ENCODE measurements at regions not wholly inside any gene's neighbourhood (a gene's known extent, or its start where the extent isn't known, plus 50 kb on each side); places are given as distances from the start of the nearest gene placed in this dataset.

DNA sequence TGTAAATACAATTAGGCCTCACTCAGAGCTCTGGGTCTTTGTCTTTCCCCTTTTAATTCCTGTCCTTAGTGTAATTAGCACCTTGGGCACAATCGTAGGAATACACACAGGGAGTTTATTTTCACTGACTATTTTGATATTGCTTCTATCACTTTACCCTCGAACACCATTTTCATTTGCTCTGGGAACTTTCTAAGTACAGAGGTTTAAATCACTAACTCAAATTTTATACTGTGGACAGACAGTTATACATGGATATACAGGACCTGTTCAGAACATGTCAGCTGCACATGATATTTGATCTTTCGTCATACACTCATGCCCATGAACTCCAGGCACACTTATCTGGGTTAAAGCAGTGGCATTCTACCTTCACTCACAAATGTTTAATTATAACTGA, 217.8 kb upstream of the TMEM161B start:
- Mint-ChIP-seq H3K9me3 (no peaks in the 10 kb centered on the region), H3K27me3 (peaks cover 10 to 24% of the 10 kb centered on the region in 2 donors), H3K36me3 (ENCODE audit: insufficient read depth) (no peaks in the 10 kb centered on the region), H3K4me1 (ENCODE audit: low read depth in 2 of 2) (no peaks in the 10 kb centered on the region), H3K4me3 (no peak overlapping the region), H3K27ac (no peak overlapping the region)
- ATAC-seq (replicated peaks) (no peak), DNase-seq (no peak)

DNA sequence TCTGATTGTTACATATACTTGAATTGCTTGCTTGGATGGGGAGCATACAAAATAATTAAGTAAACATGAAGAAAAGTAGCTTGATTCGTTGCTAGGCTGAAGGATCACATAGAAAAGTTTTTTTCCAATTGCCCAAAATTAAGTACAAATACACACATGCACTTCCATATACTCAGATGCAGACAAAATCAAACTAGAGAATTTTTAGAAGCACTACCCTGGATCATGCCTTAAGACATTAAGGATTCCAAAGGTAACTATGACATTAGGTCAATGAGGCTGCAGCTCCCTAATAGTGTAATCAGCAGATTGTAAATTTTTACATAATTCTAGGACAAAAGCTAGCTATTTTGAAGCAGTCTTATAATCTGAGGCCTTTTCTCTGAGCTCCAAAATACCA, 216.9 kb upstream of the TMEM161B start:
- no peaks in the 10 kb centered on the region for H3K36me3 Mint-ChIP-seq (ENCODE audit: insufficient read depth)
- H3K27ac Mint-ChIP-seq, result no peak overlapping the region
- H3K4me3 Mint-ChIP-seq, result no peak overlapping the region
- no peaks in the 10 kb centered on the region for H3K4me1 Mint-ChIP-seq (ENCODE audit: low read depth in 2 of 2)
- ATAC-seq (replicated peaks), result no peak
- DNase-seq, result no peak
- H3K27me3 Mint-ChIP-seq, result peaks cover 10 to 24% of the 10 kb centered on the region in 2 donors
- no peaks in the 10 kb centered on the region for H3K9me3 Mint-ChIP-seq

DNA sequence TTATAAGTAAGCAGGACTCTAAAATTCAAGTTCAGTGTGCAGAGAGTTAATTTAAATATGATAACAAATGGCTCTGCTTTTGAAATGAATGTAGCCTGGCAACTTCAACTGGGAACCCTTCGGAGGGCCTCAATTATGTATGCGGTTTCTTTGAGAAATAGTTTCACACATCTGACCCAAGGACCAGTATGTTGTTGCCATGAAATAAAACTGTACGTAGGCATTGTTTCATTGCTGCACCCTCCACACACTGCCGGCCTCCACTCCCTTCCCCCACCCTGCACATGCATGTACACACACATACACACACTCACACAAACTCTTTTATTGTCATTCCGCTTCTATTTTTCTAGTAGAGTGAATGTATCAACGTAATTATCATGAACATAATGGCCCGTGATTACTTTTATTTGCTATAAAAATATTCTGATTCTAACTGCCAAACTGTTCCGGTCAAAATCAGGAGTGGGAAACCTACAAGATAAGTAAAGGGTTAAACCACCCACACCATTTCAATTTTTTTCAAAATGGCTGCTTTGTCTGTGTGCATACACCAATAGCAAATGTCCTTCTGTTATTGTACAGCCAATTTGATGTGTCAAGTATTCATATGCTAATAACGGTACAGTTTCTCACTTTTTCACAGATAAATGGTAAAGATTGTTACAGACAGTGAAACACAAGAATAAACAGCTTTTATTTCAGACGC, 215.5 kb upstream of the TMEM161B start:
- no peaks in the 10 kb centered on the region for H3K4me1 Mint-ChIP-seq (ENCODE audit: low read depth in 2 of 2)
- ATAC-seq (replicated peaks) (no peak), DNase-seq (no peak)
- peaks cover 10 to 23% of the 10 kb centered on the region in 2 donors for H3K27me3 Mint-ChIP-seq
- H3K4me3 Mint-ChIP-seq, result no peak overlapping the region
- no peak overlapping the region for H3K27ac Mint-ChIP-seq
- H3K36me3 Mint-ChIP-seq (ENCODE audit: insufficient read depth), result no peaks in the 10 kb centered on the region
- no peaks in the 10 kb centered on the region for H3K9me3 Mint-ChIP-seq

- Mint-ChIP-seq H3K36me3 (ENCODE audit: insufficient read depth) (no peaks in the 10 kb centered on the region), H3K4me3 (no peak overlapping the region), H3K27ac (no peak overlapping the region), H3K27me3 (peaks cover 7 to 20% of the 10 kb centered on the region in 2 donors), H3K9me3 (no peaks in the 10 kb centered on the region), H3K4me1 (ENCODE audit: low read depth in 2 of 2) (no peaks in the 10 kb centered on the region)
- DNase-seq (no peak), ATAC-seq (replicated peaks) (no peak)
Measured at GRCh38 chr5:88480801-88481499, 212.3 kb upstream of the TMEM161B start.

GRCh38 chr5:88480245-88480644, 211.6 kb upstream of the TMEM161B start:
- ATAC-seq (replicated peaks), result no peak
- DNase-seq, result no peak
- H3K36me3 Mint-ChIP-seq (ENCODE audit: insufficient read depth), result no peaks in the 10 kb centered on the region
- no peaks in the 10 kb centered on the region for H3K4me1 Mint-ChIP-seq (ENCODE audit: low read depth in 2 of 2)
- H3K27ac Mint-ChIP-seq, result no peak overlapping the region
- no peaks in the 10 kb centered on the region for H3K9me3 Mint-ChIP-seq
- no peak overlapping the region for H3K4me3 Mint-ChIP-seq
- H3K27me3 Mint-ChIP-seq, result peaks cover 14 to 25% of the 10 kb centered on the region in 2 donors

- no peak overlapping the region for H3K27ac Mint-ChIP-seq
- H3K4me3 Mint-ChIP-seq, result no peak overlapping the region
- H3K36me3 Mint-ChIP-seq (ENCODE audit: insufficient read depth), result no peaks in the 10 kb centered on the region
- no peak for DNase-seq
- H3K9me3 Mint-ChIP-seq, result no peaks in the 10 kb centered on the region
- no peak for ATAC-seq (replicated peaks)
- H3K27me3 Mint-ChIP-seq, result peaks cover 27 to 40% of the 10 kb centered on the region in 2 donors
- no peaks in the 10 kb centered on the region for H3K4me1 Mint-ChIP-seq (ENCODE audit: low read depth in 2 of 2)
Measured at GRCh38 chr5:88474574-88474973, 205.9 kb upstream of the TMEM161B start.

GRCh38 chr5:88470745-88471144, 202.1 kb upstream of the TMEM161B start:
- Mint-ChIP-seq H3K9me3 (no peaks in the 10 kb centered on the region), H3K4me3 (no peak overlapping the region), H3K27ac (no peak overlapping the region), H3K4me1 (ENCODE audit: low read depth in 2 of 2) (no peaks in the 10 kb centered on the region), H3K27me3 (peaks cover 18 to 34% of the 10 kb centered on the region in 2 donors), H3K36me3 (ENCODE audit: insufficient read depth) (no peaks in the 10 kb centered on the region)
- no peak for ATAC-seq (replicated peaks)
- DNase-seq, result no peak

- ATAC-seq (replicated peaks), result no peak
- DNase-seq, result no peak
- peaks cover 9 to 21% of the 10 kb centered on the region in 2 donors for H3K27me3 Mint-ChIP-seq
- H3K9me3 Mint-ChIP-seq, result no peaks in the 10 kb centered on the region
- H3K27ac Mint-ChIP-seq, result no peak overlapping the region
- H3K4me3 Mint-ChIP-seq, result no peak overlapping the region
- no peaks in the 10 kb centered on the region for H3K4me1 Mint-ChIP-seq (ENCODE audit: low read depth in 2 of 2)
- H3K36me3 Mint-ChIP-seq (ENCODE audit: insufficient read depth), result peaks cover 3% of the 10 kb centered on the region
Measured at GRCh38 chr5:88459971-88460370, 191.3 kb upstream of the TMEM161B start.

DNA sequence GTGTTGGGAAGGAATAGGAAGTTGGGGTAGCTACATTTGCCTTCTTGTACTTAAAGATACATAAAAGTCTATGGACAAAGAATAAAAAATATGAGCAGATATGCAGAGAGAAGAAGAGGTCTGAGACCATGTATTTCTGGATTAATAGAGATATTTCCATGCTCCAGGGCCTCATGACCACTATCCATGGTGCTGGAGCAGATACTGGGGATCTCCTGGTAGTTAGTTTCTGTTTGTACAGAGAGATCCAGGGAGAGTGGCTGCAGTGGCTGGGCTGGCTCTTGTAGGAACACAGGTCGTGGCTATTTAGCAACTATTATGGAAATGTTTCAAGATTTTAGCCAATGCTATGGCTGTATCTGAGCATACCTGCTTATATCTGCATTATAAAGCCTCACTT, 184.2 kb upstream of the TMEM161B start:
- Mint-ChIP-seq H3K36me3 (ENCODE audit: insufficient read depth) (peaks cover 3% of the 10 kb centered on the region), H3K4me1 (ENCODE audit: low read depth in 2 of 2) (no peaks in the 10 kb centered on the region), H3K9me3 (no peaks in the 10 kb centered on the region), H3K27ac (no peak overlapping the region), H3K4me3 (no peak overlapping the region), H3K27me3 (peaks cover 23 to 27% of the 10 kb centered on the region in 2 donors)
- no peak for ATAC-seq (replicated peaks)
- no peak for DNase-seq

- ATAC-seq (replicated peaks) (no peak), DNase-seq (no peak)
- no peak overlapping the region for H3K27ac Mint-ChIP-seq
- no peaks in the 10 kb centered on the region for H3K4me1 Mint-ChIP-seq (ENCODE audit: low read depth in 2 of 2)
- peaks cover 19 to 27% of the 10 kb centered on the region in 2 donors for H3K27me3 Mint-ChIP-seq
- no peak overlapping the region for H3K4me3 Mint-ChIP-seq
- no peaks in the 10 kb centered on the region for H3K9me3 Mint-ChIP-seq
- no peaks in the 10 kb centered on the region for H3K36me3 Mint-ChIP-seq (ENCODE audit: insufficient read depth)
Measured at GRCh38 chr5:88450239-88450638, 181.6 kb upstream of the TMEM161B start.

DNA sequence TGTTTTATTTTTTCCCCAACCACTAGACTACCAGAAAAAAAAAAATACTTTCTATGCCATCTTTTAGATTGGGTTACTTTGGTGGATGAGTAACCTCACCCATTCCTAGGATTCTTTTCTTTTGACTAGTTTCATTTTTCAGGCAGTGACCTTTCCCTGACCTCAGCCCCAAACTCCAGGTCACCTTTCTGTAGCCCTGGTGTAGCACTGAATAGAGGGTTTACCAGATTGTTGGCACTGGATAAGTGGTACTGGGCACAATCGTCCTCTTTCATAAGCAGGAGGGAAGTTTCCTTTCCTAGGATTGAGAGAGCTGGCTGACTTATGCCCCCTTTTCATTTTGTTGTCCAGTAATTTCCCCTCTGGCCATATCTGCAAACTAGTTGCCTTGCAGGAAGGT, 169.4 kb upstream of the TMEM161B start:
- Mint-ChIP-seq H3K27me3 (peaks cover 4 to 11% of the 10 kb centered on the region in 2 donors), H3K27ac (no peak overlapping the region), H3K9me3 (peaks cover 1 to 5% of the 10 kb centered on the region in 2 donors), H3K36me3 (ENCODE audit: insufficient read depth) (no peaks in the 10 kb centered on the region), H3K4me3 (no peak overlapping the region), H3K4me1 (ENCODE audit: low read depth in 2 of 2) (no peaks in the 10 kb centered on the region)
- DNase-seq (no peak), ATAC-seq (replicated peaks) (no peak)

DNA sequence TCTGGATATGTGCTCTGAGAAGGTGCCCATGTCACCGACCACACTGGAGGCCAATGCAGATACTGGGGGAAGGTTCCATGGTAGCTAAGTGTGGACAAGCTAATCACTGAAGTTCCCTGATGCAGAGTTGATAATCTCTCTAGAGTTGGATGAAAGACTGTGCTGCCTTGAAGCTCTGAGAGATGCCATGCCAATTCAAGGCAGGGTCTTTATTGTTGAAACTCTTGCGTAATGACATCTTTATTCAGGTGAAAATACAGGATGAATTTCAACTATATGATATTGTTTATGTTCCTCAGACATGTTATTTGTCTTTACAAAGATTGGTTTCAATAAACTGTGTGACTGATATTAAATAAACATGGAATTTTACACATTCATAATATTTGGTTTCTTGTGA, 167.6 kb upstream of the TMEM161B start:
- Mint-ChIP-seq H3K9me3 (peaks cover 1 to 5% of the 10 kb centered on the region in 2 donors), H3K36me3 (ENCODE audit: insufficient read depth) (no peaks in the 10 kb centered on the region), H3K4me3 (no peak overlapping the region), H3K4me1 (ENCODE audit: low read depth in 2 of 2) (no peaks in the 10 kb centered on the region), H3K27ac (no peak overlapping the region), H3K27me3 (peaks cover 15% of the 10 kb centered on the region in 2 donors)
- DNase-seq (no peak), ATAC-seq (replicated peaks) (no peak)

DNA sequence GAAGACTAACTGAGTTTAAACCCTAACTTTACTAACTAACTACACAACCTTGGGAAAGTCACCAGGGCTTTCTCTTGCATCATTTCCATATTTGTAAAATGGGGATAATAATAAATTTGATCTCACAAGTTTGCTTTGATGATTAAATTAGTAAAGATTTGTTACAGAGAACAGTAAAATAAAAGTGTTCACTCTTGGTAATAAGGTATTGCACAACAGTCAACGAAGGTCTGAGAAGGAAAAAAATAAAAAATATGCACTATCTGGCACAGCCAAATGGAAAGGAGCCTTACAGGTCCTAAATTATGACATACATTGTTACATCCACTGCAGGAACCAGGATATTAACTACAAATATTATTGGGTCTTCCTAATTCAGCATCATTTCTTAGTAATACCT, 160.0 kb upstream of the TMEM161B start:
- no peak for DNase-seq
- Mint-ChIP-seq H3K27ac (no peak overlapping the region), H3K27me3 (peaks cover 9 to 36% of the 10 kb centered on the region in 2 donors), H3K4me1 (ENCODE audit: low read depth in 2 of 2) (no peaks in the 10 kb centered on the region), H3K9me3 (no peaks in the 10 kb centered on the region), H3K4me3 (no peak overlapping the region), H3K36me3 (ENCODE audit: insufficient read depth) (no peaks in the 10 kb centered on the region)
- no peak for ATAC-seq (replicated peaks)

GRCh38 chr5:88426441-88426840, 157.8 kb upstream of the TMEM161B start:
- Mint-ChIP-seq H3K36me3 (ENCODE audit: insufficient read depth) (no peaks in the 10 kb centered on the region), H3K9me3 (no peaks in the 10 kb centered on the region), H3K27me3 (peaks cover 0 to 23% of the 10 kb centered on the region in 2 donors), H3K27ac (no peak overlapping the region), H3K4me3 (no peak overlapping the region), H3K4me1 (ENCODE audit: low read depth in 2 of 2) (no peaks in the 10 kb centered on the region)
- ATAC-seq (replicated peaks) (no peak), DNase-seq (no peak)
